ENCODE measurements at regions not wholly inside any gene's neighbourhood (a gene's known extent, or its start where the extent isn't known, plus 50 kb on each side); places are given as distances from the start of the nearest gene placed in this dataset.

DNA sequence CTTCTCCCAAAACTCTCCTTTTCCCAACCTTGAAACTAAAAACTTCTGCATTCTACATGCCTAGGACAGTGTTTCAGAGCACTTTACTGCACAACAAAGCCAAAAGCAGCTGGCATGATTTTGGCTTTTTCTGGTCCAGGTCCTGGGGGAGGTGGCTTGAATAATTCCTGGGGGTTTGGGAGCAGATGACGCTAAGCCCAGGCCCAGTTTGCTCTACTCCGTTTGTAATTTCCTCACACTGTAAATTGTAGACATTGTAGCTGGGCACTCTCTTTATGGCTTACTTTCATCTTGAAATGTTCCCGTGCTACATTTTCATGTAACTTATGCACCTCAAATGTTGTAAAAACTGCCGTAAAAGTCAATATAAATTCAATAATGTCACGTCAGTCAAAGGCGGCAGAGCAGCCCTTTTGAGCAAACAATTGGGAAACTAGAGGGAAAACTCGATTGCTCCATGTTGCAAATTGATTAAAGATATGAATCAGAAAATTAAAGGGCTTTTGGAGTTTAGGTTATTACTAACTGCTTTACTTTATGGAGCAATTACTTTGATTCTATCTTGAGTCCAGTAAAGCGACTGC lies 373.2 kb upstream of the SLC14A2 start:
- Histone ChIP-seq H3K4me1 (replicated peaks in 1 of 2) (peaks cover 6 to 10% of the 10 kb centered on the region in 2 donors), H3K27ac (no peak overlapping the region), H3K4me3 (no peak overlapping the region)
- in situ Hi-C loops (cut with MboI; ENCODE audit: low pct_unique_long_range_greater_than_20kb in 2 of 9, low sequenced_read_pairs in 9 of 9, unreplicated experiment in 9 of 9): no loop called here
- 74 to 100% (median 94%) methylated on average over 1 to 8 of the region's 8 CpGs for WGBS, 10 experiments
- ATAC-seq (replicated peaks in 6 of 8): no peak

DNA sequence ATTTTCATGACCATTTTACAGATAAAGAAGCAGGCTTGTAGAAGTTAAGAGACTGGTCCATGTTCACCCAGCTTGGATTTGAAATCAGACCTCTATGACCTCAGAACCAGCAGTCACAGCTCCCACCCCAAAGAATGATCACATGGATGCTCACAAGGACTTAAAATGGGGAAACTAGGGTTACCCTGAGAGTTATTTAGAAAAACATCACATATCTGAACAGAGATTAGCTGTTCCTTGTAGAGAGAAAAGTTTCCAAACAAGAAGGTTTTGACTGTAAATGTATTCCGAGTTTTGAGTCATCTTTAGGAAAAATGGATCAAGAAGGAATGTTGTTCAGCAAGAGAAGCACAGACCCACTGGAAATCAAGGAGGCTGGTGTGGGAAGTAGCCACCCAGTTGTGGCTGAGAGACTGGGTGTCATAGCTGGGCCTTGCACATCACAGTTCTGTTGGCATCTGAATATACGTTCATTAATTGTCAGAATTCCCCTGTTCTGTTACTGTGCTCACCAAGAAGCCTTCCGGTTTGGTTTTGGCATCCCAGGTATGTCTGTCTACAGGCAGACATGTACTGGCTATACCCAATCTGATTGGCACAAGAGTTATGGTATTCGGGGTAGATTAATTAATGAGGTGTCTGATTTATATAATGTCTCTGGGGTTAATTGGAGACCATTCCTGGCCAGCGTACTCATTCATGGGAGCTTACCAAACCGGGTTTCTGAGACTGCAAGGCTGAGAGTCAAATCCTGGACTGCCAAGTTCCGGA lies 371.8 kb upstream of the SLC14A2 start:
- 90 to 100% (median 95%) methylated on average over 2 to 7 of the region's 7 CpGs; no CpG with 5 or more reads in 2 of the 10 experiments for WGBS, 10 experiments
- no peak overlapping the region for H3K4me3 ChIP-seq
- H3K27ac ChIP-seq: no peak overlapping the region
- ATAC-seq (replicated peaks in 6 of 8): no peak
- peaks cover 0 to 4% of the 10 kb centered on the region in 2 donors for H3K4me1 ChIP-seq (replicated peaks in 1 of 2)
- in situ Hi-C loops (cut with MboI; ENCODE audit: low pct_unique_long_range_greater_than_20kb in 2 of 9, low sequenced_read_pairs in 9 of 9, unreplicated experiment in 9 of 9): no loop called here

DNA sequence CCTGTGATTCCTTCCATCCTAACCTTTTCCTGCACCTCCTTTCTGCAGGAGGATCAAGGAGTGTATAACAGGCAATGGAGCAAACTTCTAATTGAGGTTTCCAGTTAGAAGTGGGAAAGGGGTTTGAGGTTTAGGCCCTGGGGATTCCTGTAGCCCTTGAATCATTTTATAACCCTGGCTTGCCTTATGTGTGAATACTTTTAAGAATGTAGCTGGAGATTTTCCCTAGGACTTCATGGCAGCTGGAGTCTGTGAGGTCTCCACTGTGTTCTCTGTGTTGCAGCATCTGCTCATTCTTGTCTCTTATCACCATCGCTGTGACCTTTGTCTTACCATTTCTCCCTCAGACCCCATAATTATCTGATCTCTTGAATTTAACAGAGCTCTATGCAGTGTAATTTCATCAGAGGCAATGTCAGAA lies 370.2 kb upstream of the SLC14A2 start:
- ATAC-seq (replicated peaks in 6 of 8): no peak
- no peak overlapping the region for H3K4me3 ChIP-seq
- H3K4me1 ChIP-seq (replicated peaks in 1 of 2): peaks cover 0 to 11% of the 10 kb centered on the region in 2 donors
- in situ Hi-C loops (cut with MboI; ENCODE audit: low pct_unique_long_range_greater_than_20kb in 2 of 9, low sequenced_read_pairs in 9 of 9, unreplicated experiment in 9 of 9): no loop called here
- no peak overlapping the region for H3K27ac ChIP-seq
- WGBS, 10 experiments: 91 to 100% (median 100%) methylated on average over 1 of the region's 1 CpG; no CpG with 5 or more reads in 2 of the 10 experiments

DNA sequence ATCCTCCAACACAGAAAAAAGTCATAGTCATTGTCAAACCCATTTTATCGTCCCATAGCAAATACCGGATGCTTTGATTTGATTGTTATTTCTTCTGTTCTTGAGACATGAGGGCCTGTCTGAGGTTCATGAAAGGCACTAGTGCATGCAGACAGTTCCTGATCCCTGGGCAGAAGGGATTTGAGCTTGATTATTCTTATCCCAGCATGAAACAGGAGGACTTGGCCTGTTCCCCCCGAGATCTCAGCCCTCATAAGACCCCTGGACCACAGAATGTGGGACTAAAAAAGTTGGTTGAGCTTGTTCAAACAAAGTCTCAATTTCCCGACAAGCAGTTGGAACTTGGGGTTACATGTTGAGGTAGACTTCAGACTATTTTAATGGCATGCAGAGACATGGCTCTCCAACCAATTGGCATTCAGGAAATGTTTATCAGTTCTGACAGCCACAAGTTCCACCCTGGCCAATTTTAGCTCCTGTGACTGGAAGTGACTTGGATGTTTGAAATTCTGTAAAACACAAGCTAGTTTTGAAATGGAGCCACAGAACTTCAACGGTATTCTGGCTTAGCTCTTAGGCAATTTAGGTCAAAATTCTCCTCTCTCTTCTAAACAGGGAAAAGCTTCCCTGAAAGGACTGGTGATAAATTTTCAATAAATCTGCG lies 366.9 kb upstream of the SLC14A2 start:
- WGBS, 10 experiments: 3 to 100% (median 81%) methylated on average over 1 to 5 of the region's 6 CpGs
- peak in 4 of 8 experiments; percentile 5 to 90 (median 50) for ATAC-seq (replicated peaks in 6 of 8)
- Histone ChIP-seq H3K4me1 (replicated peaks in 1 of 2) (peaks cover 0 to 11% of the 10 kb centered on the region in 2 donors), H3K27ac (no peak overlapping the region), H3K4me3 (no peak overlapping the region)
- in situ Hi-C loops (cut with MboI; ENCODE audit: low pct_unique_long_range_greater_than_20kb in 2 of 9, low sequenced_read_pairs in 9 of 9, unreplicated experiment in 9 of 9): no loop called here

DNA sequence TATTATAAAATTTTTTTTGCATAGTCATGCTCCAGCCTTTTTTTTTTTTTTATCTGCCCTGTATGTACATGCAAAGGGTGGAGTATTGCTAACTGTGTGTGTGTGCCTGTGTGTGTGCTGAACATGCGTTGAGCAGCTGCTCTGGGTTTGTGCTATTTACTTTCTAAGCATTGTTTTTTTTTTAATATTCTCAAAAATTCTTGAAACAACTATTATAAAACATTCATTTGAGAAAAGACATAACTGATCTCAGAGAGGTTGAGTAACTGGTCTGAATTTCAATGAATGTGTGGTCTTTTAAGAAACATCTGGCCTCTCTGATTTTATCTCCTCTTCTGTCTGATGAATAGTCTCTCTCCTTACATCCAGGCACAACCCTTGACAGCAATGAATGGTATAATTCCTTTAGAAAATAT lies 366.0 kb upstream of the SLC14A2 start:
- in situ Hi-C loops (cut with MboI; ENCODE audit: low pct_unique_long_range_greater_than_20kb in 2 of 9, low sequenced_read_pairs in 9 of 9, unreplicated experiment in 9 of 9): no loop called here
- H3K4me1 ChIP-seq (replicated peaks in 1 of 2): peaks cover 0 to 11% of the 10 kb centered on the region in 2 donors
- no peak overlapping the region for H3K4me3 ChIP-seq
- peak in 2 of 8 experiments; percentile 54 to 80 for ATAC-seq (replicated peaks in 6 of 8)
- H3K27ac ChIP-seq: no peak overlapping the region
- WGBS, 10 experiments: 0 to 100% (median 82%) methylated on average over 1 of the region's 1 CpG; no CpG with 5 or more reads in 2 of the 10 experiments

DNA sequence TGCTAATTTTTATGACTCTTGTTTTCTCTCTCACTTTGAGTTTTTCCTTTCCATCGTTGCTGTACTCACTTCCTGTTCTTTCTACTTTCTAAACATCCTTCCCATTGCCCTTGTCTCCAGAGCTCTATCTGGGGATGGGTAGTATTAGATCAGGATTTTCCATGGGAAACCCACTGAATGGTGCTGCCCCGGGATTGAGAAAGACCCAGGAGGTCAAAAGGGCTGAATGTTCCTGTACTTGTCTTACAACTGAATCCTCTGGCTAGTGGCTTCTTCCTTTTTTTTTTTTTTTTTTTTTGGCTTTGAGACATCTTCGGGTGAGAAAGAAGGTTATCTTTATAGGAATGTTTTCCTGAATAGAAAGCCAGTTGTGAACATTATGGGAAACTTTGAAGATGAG lies 364.8 kb upstream of the SLC14A2 start:
- Histone ChIP-seq H3K27ac (no peak overlapping the region), H3K4me3 (no peak overlapping the region), H3K4me1 (replicated peaks in 1 of 2) (peaks cover 6 to 12% of the 10 kb centered on the region in 2 donors)
- ATAC-seq (replicated peaks in 6 of 8): no peak
- in situ Hi-C loops (cut with MboI; ENCODE audit: low pct_unique_long_range_greater_than_20kb in 2 of 9, low sequenced_read_pairs in 9 of 9, unreplicated experiment in 9 of 9): no loop called here
- WGBS, 10 experiments: 19 to 88% (median 81%) methylated on average over 2 to 3 of the region's 3 CpGs

DNA sequence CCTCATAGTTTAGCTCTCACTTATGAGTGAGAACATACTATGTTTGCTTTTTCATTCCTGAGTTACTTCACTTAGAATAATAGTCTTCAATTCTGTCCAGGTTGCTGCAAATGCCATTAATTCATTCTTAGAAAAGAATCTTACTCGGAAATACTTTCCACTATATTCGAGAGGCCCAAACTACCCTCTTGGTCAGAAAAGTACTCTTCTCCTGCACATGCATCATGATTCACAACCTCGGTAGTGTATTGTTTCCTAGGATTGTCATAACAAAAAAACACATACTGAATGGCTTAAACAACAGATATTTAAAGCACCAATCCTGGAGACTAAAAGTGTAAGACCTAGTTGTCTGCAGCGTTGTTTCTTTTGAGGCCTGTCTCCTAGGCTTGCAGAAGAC lies 364.0 kb upstream of the SLC14A2 start:
- in situ Hi-C loops (cut with MboI; ENCODE audit: low pct_unique_long_range_greater_than_20kb in 2 of 9, low sequenced_read_pairs in 9 of 9, unreplicated experiment in 9 of 9): no loop called here
- 60 to 100% (median 87%) methylated on average over 1 to 4 of the region's 4 CpGs; no CpG with 5 or more reads in 1 of the 10 experiments for WGBS, 10 experiments
- H3K4me1 ChIP-seq (replicated peaks in 1 of 2): peaks cover 10 to 13% of the 10 kb centered on the region in 2 donors
- no peak for ATAC-seq (replicated peaks in 6 of 8)
- no peak overlapping the region for H3K4me3 ChIP-seq
- no peak overlapping the region for H3K27ac ChIP-seq

DNA sequence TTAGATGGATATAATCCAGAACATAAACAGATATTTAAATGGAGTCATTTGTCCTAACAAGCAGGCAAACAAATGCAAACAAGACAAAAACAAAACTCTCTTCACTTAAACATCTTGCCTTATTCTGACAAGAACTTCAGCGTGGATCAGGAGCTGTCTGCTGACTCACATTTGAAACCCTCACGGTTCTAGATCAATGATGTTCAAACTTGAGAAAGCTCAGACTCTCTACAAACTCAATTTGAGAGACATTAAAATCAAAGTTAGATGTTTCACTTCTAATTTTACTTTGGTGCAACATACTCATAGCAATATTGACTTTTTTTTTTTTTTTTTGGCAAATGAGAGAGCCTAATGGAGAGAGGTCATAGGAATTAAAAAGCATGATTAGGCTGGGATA lies 362.8 kb upstream of the SLC14A2 start:
- WGBS, 10 experiments: 45 to 100% (median 92%) methylated on average over 1 to 2 of the region's 2 CpGs; no CpG with 5 or more reads in 1 of the 10 experiments
- Histone ChIP-seq H3K4me1 (replicated peaks in 1 of 2) (peaks cover 10 to 13% of the 10 kb centered on the region in 2 donors), H3K4me3 (no peak overlapping the region), H3K27ac (no peak overlapping the region)
- no peak for ATAC-seq (replicated peaks in 6 of 8)
- in situ Hi-C loops (cut with MboI; ENCODE audit: low pct_unique_long_range_greater_than_20kb in 2 of 9, low sequenced_read_pairs in 9 of 9, unreplicated experiment in 9 of 9): no loop called here

DNA sequence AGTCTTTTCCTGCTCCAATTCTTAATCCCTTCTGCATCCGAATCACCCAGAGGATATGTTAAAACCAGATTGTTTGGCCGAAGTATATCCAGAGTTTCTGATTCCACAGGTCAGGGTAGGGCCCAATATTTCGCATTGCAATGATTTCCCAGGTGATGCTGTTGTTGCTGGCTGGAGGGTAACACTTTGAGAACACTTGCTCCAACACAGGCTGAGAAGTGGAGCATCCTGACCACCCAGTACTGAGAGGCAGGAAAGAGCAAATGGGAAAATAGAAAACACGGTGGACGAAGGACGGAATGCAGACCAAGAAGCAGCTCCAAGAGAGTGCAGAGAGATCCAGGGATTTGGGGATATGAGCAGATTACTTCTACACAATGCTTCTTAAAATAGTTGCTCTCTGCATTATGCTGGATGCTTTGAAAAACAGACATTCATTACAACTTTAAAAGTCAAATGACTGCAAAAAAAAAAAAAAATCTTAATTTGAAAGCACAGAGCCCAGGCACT lies 362.2 kb upstream of the SLC14A2 start:
- Histone ChIP-seq H3K27ac (no peak overlapping the region), H3K4me3 (no peak overlapping the region), H3K4me1 (replicated peaks in 1 of 2) (peaks cover 10 to 13% of the 10 kb centered on the region in 2 donors)
- 68 to 100% (median 93%) methylated on average over 2 to 6 of the region's 6 CpGs; no CpG with 5 or more reads in 1 of the 10 experiments for WGBS, 10 experiments
- ATAC-seq (replicated peaks in 6 of 8): no peak
- in situ Hi-C loops (cut with MboI; ENCODE audit: low pct_unique_long_range_greater_than_20kb in 2 of 9, low sequenced_read_pairs in 9 of 9, unreplicated experiment in 9 of 9): no loop called here

DNA sequence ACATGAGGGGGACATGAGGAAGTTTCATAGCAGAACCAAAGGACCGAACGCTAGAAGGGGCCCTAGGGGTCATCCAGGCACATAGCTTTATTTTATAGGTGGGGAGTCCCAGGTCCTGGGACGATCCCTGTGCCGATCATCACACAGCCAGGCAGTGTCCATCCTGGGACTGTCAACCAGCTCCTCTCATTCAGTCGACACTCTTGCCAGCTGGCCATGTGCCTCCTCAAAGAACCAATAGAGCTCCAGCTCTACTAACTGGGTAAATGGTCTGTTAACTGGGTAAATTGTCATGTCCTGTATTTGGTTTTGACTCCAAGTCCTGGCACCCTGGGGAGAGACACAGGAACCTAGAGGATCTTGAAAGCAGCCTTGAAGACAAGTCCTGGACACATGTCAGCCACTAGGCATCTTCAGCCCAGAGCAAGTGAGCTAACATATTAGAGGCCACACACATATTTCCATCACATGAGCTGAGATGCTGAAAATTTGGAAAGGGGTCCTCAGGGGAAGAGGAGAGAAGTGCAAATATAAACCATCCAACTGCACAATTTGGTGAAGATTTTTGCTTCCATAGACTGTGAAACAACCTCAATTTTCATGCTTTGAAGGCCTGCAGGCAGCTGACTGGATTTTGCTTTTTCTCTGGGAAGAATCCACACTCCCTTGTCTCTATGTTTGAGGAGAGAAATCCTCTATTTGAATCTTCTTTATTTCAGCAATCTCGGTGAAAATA lies 361.1 kb upstream of the SLC14A2 start:
- H3K4me3 ChIP-seq: no peak overlapping the region
- in situ Hi-C loops (cut with MboI; ENCODE audit: low pct_unique_long_range_greater_than_20kb in 2 of 9, low sequenced_read_pairs in 9 of 9, unreplicated experiment in 9 of 9): no loop called here
- 36 to 100% (median 88%) methylated on average over 2 to 4 of the region's 6 CpGs; no CpG with 5 or more reads in 1 of the 10 experiments for WGBS, 10 experiments
- peaks cover 10% of the 10 kb centered on the region in 2 donors for H3K4me1 ChIP-seq (replicated peaks in 1 of 2)
- H3K27ac ChIP-seq: no peak overlapping the region
- no peak for ATAC-seq (replicated peaks in 6 of 8)

DNA sequence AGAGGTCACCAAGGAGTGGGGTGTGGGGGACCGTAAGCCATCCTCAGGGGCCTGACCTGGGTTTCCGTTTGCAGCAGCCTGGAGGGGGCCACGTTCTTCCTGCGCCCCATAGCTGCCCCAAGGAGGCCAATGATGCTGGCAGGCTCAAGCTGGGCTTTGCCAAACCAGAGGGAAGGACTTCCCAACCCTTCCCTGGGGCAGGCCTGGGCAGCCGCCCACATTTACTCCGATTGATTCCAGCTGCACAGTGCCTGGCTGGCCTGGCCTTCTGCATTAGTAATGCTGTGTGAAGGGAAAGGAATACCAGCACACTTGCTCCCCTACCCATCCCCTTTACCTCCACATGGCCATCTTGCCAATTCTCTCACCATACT lies 360.6 kb upstream of the SLC14A2 start:
- Histone ChIP-seq H3K27ac (no peak overlapping the region), H3K4me1 (replicated peaks in 1 of 2) (peaks cover 6 to 10% of the 10 kb centered on the region in 2 donors), H3K4me3 (no peak overlapping the region)
- 0 to 89% (median 85%) methylated on average over 1 to 5 of the region's 6 CpGs; no CpG with 5 or more reads in 3 of the 10 experiments for WGBS, 10 experiments
- ATAC-seq (replicated peaks in 6 of 8): peak in 3 of 8 experiments; percentile 33 to 88 (median 80)
- in situ Hi-C loops (cut with MboI; ENCODE audit: low pct_unique_long_range_greater_than_20kb in 2 of 9, low sequenced_read_pairs in 9 of 9, unreplicated experiment in 9 of 9): no loop called here

DNA sequence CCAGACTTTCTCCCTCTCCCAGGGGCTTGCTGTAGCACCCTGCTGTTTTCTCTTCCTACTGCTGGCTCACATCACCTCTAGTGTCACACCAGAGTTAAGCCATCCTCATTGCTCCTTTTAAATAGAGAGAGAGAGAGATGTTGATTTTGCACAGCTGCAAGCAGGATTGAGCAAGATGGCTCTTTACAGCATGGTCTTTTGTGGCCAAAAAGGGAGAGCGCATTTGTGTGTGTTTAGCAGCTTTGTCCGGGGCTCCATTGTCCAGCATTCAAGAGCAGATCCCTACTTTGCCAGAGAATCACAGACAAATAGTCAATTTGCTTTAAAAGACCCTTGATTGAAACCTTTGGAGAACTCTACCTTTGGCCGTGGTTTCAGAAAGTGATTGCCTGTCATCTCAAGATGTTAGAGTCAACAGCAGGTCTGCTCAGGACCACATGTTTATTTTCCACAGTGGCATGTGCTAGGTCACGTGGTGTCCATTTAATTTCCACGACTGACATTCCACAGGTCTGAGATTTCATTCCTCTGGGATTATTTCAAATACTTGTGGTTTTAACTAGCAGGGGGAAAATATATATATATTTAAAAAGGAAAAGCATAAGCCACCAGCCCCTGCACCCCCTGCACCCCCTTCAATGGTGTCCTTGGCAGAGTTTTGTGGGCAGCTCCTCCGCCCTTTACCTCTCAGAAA lies 359.9 kb upstream of the SLC14A2 start:
- Histone ChIP-seq H3K27ac (no peak overlapping the region), H3K4me3 (no peak overlapping the region), H3K4me1 (replicated peaks in 1 of 2) (peaks cover 6 to 10% of the 10 kb centered on the region in 2 donors)
- peak; percentile 31 to 98 (median 74) for ATAC-seq (replicated peaks in 6 of 8)
- WGBS, 10 experiments: 8 to 73% (median 23%) methylated on average over 2 to 6 of the region's 6 CpGs; no CpG with 5 or more reads in 3 of the 10 experiments
- in situ Hi-C loops (cut with MboI; ENCODE audit: low pct_unique_long_range_greater_than_20kb in 2 of 9, low sequenced_read_pairs in 9 of 9, unreplicated experiment in 9 of 9): no loop called here
